A549 (cell line): ENCODE measurements at regions not wholly inside any gene's neighbourhood (a gene's known extent, or its start where the extent isn't known, plus 50 kb on each side); places are given as distances from the start of the nearest gene placed in this dataset.

Experiments used
- ATAC-seq, 2 experiments: fragments of 200-7000 bp in 1 of 2; fragments of >200 bp in 1 of 2; cut with Nextera tagmentation in 1 of 2; cut with Tn5 transposase in 1 of 2; 3 replicates each; pipeline versions ENCODE4 v1.8.0 to v1.9.1; 2018 to 2020; ENCODE audit warnings: mild to moderate bottlenecking in 1 of 2, moderate library complexity in 1 of 2
- CTCF ChIA-PET: fragments of 300-600 bp; sonication (Branson Sonifier 250); formaldehyde crosslinking; extraction: SDS; loops from one replicate; lab custom pipeline; 2021; ENCODE audit warnings: antibody characterized with exemption, inconsistent platforms; lab: Yijun Ruan, JAX
- POLR2A ChIA-PET: fragments of 350-600 bp; formaldehyde crosslinking; extraction: SDS; loops from one replicate; lab custom pipeline; 2021; ENCODE audit warnings: antibody characterized with exemption, inconsistent platforms; lab: Yijun Ruan, JAX
- DNase-seq, 2 experiments: peaks; one replicate each; pipeline versions ENCODE4 v3.0.0 to v3.0.0-alpha.2; 2011 to 2016; ENCODE audit warnings: low read depth in 1 of 2, low spot score in 1 of 2
- FAIRE-seq: peaks from 2 replicates; lab custom pipeline; 2011; peaks lifted over from hg19 to GRCh38; lab: Jason Lieb, UNC
- H3K27ac ChIP-seq, 2 experiments: fragments of >200 bp; sonication (Bioruptor Twin); formaldehyde crosslinking; 3 replicates each; pipeline ENCODE4 v1.5.1; 2016 to 2017
- H3K4me1 ChIP-seq: fragments of >200 bp; sonication (Bioruptor Twin); formaldehyde crosslinking; 3 replicates; pipeline ENCODE4 v1.6.1; 2016
- H3K4me2 ChIP-seq: fragments of >200 bp; sonication (Bioruptor Twin); formaldehyde crosslinking; 3 replicates; pipeline ENCODE4 v1.6.1; 2016
- H3K4me3 ChIP-seq: fragments of >200 bp; sonication (Bioruptor Twin); formaldehyde crosslinking; 3 replicates; pipeline ENCODE4 v1.5.1; 2016
- H3K9me3 ChIP-seq: fragments of >200 bp; sonication (Bioruptor Twin); formaldehyde crosslinking; 3 replicates; pipeline ENCODE4 v1.6.1; 2016
- BCL3 ChIP-seq: fragments of >200 bp; sonication (Bioruptor Twin); formaldehyde crosslinking; IDR thresholded peaks from 3 replicates; pipeline ENCODE4 v1.6.1; 2016
- BHLHE40 ChIP-seq: IDR thresholded peaks from 2 replicates; pipeline ENCODE4 v1.6.1; 2012; ENCODE audit warnings: low read depth, low read length, inconsistent platforms
- CBX2 ChIP-seq: fragments of 200-600 bp; sonication (generic); IDR thresholded peaks from 2 replicates; pipeline ENCODE4 v1.6.1; 2016; ENCODE audit warnings: low read depth, mild to moderate bottlenecking, borderline replicate concordance
- CBX8 ChIP-seq: fragments of 200-600 bp; sonication (generic); IDR thresholded peaks from 2 replicates; pipeline ENCODE4 v1.6.1; 2016
- CEBPB ChIP-seq, 2 experiments: fragments of >200 bp in 1 of 2; sonication (Bioruptor Twin) in 1 of 2; formaldehyde crosslinking in 1 of 2; IDR thresholded peaks; 2 replicates each; pipeline ENCODE4 v1.6.1; 2012 to 2016
- CHD4 ChIP-seq: fragments of 200-600 bp; sonication (generic); IDR thresholded peaks from 2 replicates; pipeline ENCODE4 v1.6.1; 2016; ENCODE audit warnings: antibody characterized with exemption, mild to moderate bottlenecking, borderline replicate concordance
- EHMT2 ChIP-seq: fragments of 200-600 bp; sonication (generic); IDR thresholded peaks from 2 replicates; pipeline ENCODE4 v1.6.1; 2016; ENCODE audit warnings: antibody characterized with exemption, low read depth, mild to moderate bottlenecking, moderate library complexity
- EP300 ChIP-seq, 2 experiments: fragments of >200 bp; sonication (Bioruptor Twin); formaldehyde crosslinking; IDR thresholded peaks; 2 replicates in 1 of 2; 3 replicates in 1 of 2; pipeline ENCODE4 v1.6.1; 2016 to 2017
- ESRRA ChIP-seq: fragments of 150-350 bp; IDR thresholded peaks from 2 replicates; pipeline ENCODE4 v1.6.1; 2014; ENCODE audit warnings: mild to moderate bottlenecking, low read length, borderline replicate concordance
- GATA3 ChIP-seq: IDR thresholded peaks from 2 replicates; pipeline ENCODE4 v1.6.1; 2012; ENCODE audit warnings: borderline replicate concordance
- HES2 ChIP-seq: fragments of >200 bp; sonication (Bioruptor Twin); formaldehyde crosslinking; IDR thresholded peaks from 2 replicates; pipeline ENCODE4 v1.6.1; 2016
- HEYL ChIP-seq: fragments of 250-450 bp; sonication (Bioruptor Pico); IDR thresholded peaks from 2 replicates; pipeline ENCODE4 v1.8.0; 2021; ENCODE audit warnings: mild to moderate bottlenecking, moderate library complexity
- HOXB13 ChIP-seq: fragments of 250-450 bp; sonication (Bioruptor Pico); IDR thresholded peaks from 2 replicates; pipeline ENCODE4 v1.5.0; 2020; ENCODE audit warnings: low read depth, mild to moderate bottlenecking, moderate library complexity
- HOXB5 ChIP-seq: fragments of 250-450 bp; sonication (Bioruptor Pico); IDR thresholded peaks from 2 replicates; pipeline ENCODE4 v1.5.0; 2020; ENCODE audit warnings: mild to moderate bottlenecking, moderate library complexity
- KDM1A ChIP-seq: fragments of 200-600 bp; sonication (generic); IDR thresholded peaks from 2 replicates; pipeline ENCODE4 v1.6.1; 2016; ENCODE audit warnings: low read depth, mild to moderate bottlenecking
- MAFK ChIP-seq: fragments of 450-650 bp; IDR thresholded peaks from 2 replicates; pipeline ENCODE4 v1.6.1; 2014; ENCODE audit not compliant: partially characterized antibody
- MAZ ChIP-seq: fragments of 150-350 bp; IDR thresholded peaks from 2 replicates; pipeline ENCODE4 v1.6.1; 2014; ENCODE audit warnings: antibody characterized with exemption, low read depth, low read length, borderline replicate concordance
- NPAS2 ChIP-seq: fragments of 250-450 bp; sonication (Bioruptor Pico); IDR thresholded peaks from 2 replicates; pipeline ENCODE4 v1.8.0; 2022; ENCODE audit warnings: mild to moderate bottlenecking, moderate library complexity, borderline replicate concordance
- NR3C1 ChIP-seq: fragments of >200 bp; sonication (Bioruptor Twin); formaldehyde crosslinking; IDR thresholded peaks from 3 replicates; pipeline ENCODE4 v1.6.1; 2017
- PBX3 ChIP-seq: IDR thresholded peaks from 2 replicates; pipeline ENCODE4 v1.6.1; 2012
- POLR2A ChIP-seq: IDR thresholded peaks from 2 replicates; pipeline ENCODE4 v1.6.1; 2012; ENCODE audit warnings: mild to moderate bottlenecking, low read length
- POLR2AphosphoS2 ChIP-seq: conservative IDR thresholded peaks from 2 replicates; pipeline ENCODE4 v1.6.1; 2012; ENCODE audit warnings: low read length, improper control_type of control experiment, inconsistent platforms
- RAD21 ChIP-seq, 2 experiments: fragments of >200 bp in 1 of 2; sonication (Bioruptor Twin) in 1 of 2; formaldehyde crosslinking in 1 of 2; IDR thresholded peaks in 1 of 2; conservative IDR thresholded peaks in 1 of 2; 2 replicates in 1 of 2; 3 replicates in 1 of 2; pipeline ENCODE4 v1.6.1; 2012 to 2018; ENCODE audit warnings: inconsistent platforms in 1 of 2
- SMC3 ChIP-seq: fragments of >200 bp; sonication (Bioruptor Twin); formaldehyde crosslinking; IDR thresholded peaks from 3 replicates; pipeline ENCODE4 v1.6.1; 2018; ENCODE audit warnings: inconsistent platforms
- TFCP2L1 ChIP-seq: fragments of 250-450 bp; sonication (Bioruptor Pico); IDR thresholded peaks from 2 replicates; pipeline ENCODE4 v1.5.0; 2021; ENCODE audit warnings: mild to moderate bottlenecking
- TP53 ChIP-seq: fragments of 250-450 bp; sonication (Bioruptor Pico); IDR thresholded peaks from 2 replicates; pipeline ENCODE4 v1.5.0; 2021; ENCODE audit warnings: mild to moderate bottlenecking, moderate library complexity
- ZC3H11A ChIP-seq: fragments of 450-650 bp; IDR thresholded peaks from 2 replicates; pipeline ENCODE4 v1.6.1; 2014; ENCODE audit warnings: antibody characterized with exemption, mild to moderate bottlenecking
- ZFP36 ChIP-seq: fragments of 450-650 bp; IDR thresholded peaks from 2 replicates; pipeline ENCODE4 v1.6.1; 2014; ENCODE audit warnings: borderline replicate concordance; ENCODE audit not compliant: partially characterized antibody
- ZNF302 ChIP-seq: fragments of 250-450 bp; sonication (Bioruptor Pico); IDR thresholded peaks from 2 replicates; pipeline ENCODE4 v1.9.0; 2021; ENCODE audit warnings: inconsistent platforms, mild to moderate bottlenecking, moderate library complexity
- WGBS: methylation state at CpG from one replicate; pipeline ENCODE4 v1.1.6; 2017; ENCODE audit errors: missing lambda C conversion rate; 5-methylcytosine and 5-hydroxymethylcytosine counted together

GRCh38 chr12:127363392-127363791 lies 903.6 kb upstream of the TMEM132C start:
- Histone ChIP-seq H3K4me2 (no peak overlapping the region), H3K27ac (no peak overlapping the region), H3K9me3 (no peaks in the 10 kb centered on the region), H3K4me3 (no peak overlapping the region), H3K4me1 (no peaks in the 10 kb centered on the region)
- ChIA-PET CTCF (interaction anchor here (0.6 to 1.2 kb wide), 3 partner anchors 18 to 328 kb away, joined by 3 to 6 read pairs (median 4); no protein-coding TSS in a partner anchor), POLR2A (no interaction called here)
- TF ChIP-seq HES2 = no peak
- TF ChIP-seq HEYL (CRISPR knock-in tag) = no peak
- no peak for TF ChIP-seq MAZ
- no peak for TF ChIP-seq SMC3
- no peak for TF ChIP-seq CHD4
- no peak for TF ChIP-seq NR3C1
- TF ChIP-seq BCL3 = no peak
- TF ChIP-seq GATA3 = no peak
- no peak for TF ChIP-seq CEBPB (IDR thresholded peaks at IDR 0.05)
- TF ChIP-seq PBX3 = no peak
- no peak for TF ChIP-seq TFCP2L1 (CRISPR knock-in tag)
- no peak for TF ChIP-seq ESRRA
- TF ChIP-seq HOXB13 (CRISPR knock-in tag) = no peak
- TF ChIP-seq CBX8 = no peak
- no peak for TF ChIP-seq MAFK
- no peak for ATAC-seq
- WGBS = 15% methylated on average over 2 of the region's 2 CpGs
- no peak for FAIRE-seq
- peak in 1 of 2 experiments; percentile 9 for DNase-seq

- CTCF ChIA-PET = no interaction called here
- 15% methylated on average over 4 of the region's 4 CpGs for WGBS
These were observed 893.4 kb upstream of the TMEM132C start for GRCh38 chr12:127373559-127373958.

GRCh38 chr12:127374447-127374846 lies 892.5 kb upstream of the TMEM132C start:
- DNase-seq = no peak
- no peak for FAIRE-seq
- H3K4me2 ChIP-seq = no peak overlapping the region
- TF ChIP-seq CBX8 (no peak), MAFK (peak; percentile 30)
- H3K4me3 ChIP-seq = no peak overlapping the region
- no peak for ATAC-seq
- no peak overlapping the region for H3K27ac ChIP-seq
- H3K4me1 ChIP-seq = no peaks in the 10 kb centered on the region
- no peaks in the 10 kb centered on the region for H3K9me3 ChIP-seq
- ChIA-PET POLR2A (no interaction called here), CTCF (no interaction called here)

More at GRCh38 chr12:127373559-127373958, 893.4 kb upstream of the TMEM132C start:
- Histone ChIP-seq H3K4me2 (no peak overlapping the region), H3K4me1 (no peaks in the 10 kb centered on the region), H3K4me3 (no peak overlapping the region), H3K27ac (no peak overlapping the region), H3K9me3 (no peaks in the 10 kb centered on the region)
- ATAC-seq (no peak), DNase-seq (no peak), FAIRE-seq (no peak)
- POLR2A ChIA-PET = no interaction called here
- TF ChIP-seq CHD4 (no peak), BHLHE40 (no peak), EHMT2 (no peak), ESRRA (no peak), KDM1A (no peak), NPAS2 (no peak), HOXB5 (CRISPR knock-in tag) (no peak), HOXB13 (CRISPR knock-in tag) (no peak), MAFK (no peak), ZC3H11A (no peak), POLR2A (no peak), EP300 (IDR thresholded peaks at IDR 0.05) (no peak), TP53 (no peak), POLR2AphosphoS2 (no peak), RAD21 (conservative IDR thresholded peaks at IDR 0.05 in 1 of 2, IDR thresholded peaks at IDR 0.05 in 1 of 2) (no peak), ZFP36 (no peak), ZNF302 (no peak), CBX2 (no peak), TFCP2L1 (CRISPR knock-in tag) (no peak)
